ENCODE measurements at regions not wholly inside any gene's neighbourhood (a gene's known extent, or its start where the extent isn't known, plus 50 kb on each side); places are given as distances from the start of the nearest gene placed in this dataset.

- Histone ChIP-seq H3K4me1 (ENCODE audit: control insufficient read depth in 1 of 2, insufficient read depth in 1 of 2, low read depth in 1 of 2, low read length in 1 of 2) (no peaks in the 10 kb centered on the region), H3K27me3 (no peaks in the 10 kb centered on the region), H3K9me3 (no peaks in the 10 kb centered on the region), H3K4me3 (ENCODE audit: low read depth in 1 of 2, low read length in 1 of 2) (no peak overlapping the region), H3K36me3 (no peaks in the 10 kb centered on the region), H3K27ac (no peak overlapping the region)
- TF ChIP-seq, protein P1, sequence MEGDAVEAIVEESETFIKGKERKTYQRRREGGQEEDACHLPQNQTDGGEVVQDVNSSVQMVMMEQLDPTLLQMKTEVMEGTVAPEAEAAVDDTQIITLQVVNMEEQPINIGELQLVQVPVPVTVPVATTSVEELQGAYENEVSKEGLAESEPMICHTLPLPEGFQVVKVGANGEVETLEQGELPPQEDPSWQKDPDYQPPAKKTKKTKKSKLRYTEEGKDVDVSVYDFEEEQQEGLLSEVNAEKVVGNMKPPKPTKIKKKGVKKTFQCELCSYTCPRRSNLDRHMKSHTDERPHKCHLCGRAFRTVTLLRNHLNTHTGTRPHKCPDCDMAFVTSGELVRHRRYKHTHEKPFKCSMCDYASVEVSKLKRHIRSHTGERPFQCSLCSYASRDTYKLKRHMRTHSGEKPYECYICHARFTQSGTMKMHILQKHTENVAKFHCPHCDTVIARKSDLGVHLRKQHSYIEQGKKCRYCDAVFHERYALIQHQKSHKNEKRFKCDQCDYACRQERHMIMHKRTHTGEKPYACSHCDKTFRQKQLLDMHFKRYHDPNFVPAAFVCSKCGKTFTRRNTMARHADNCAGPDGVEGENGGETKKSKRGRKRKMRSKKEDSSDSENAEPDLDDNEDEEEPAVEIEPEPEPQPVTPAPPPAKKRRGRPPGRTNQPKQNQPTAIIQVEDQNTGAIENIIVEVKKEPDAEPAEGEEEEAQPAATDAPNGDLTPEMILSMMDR (IDR thresholded peaks at IDR 0.05) = no peak
These were observed 371.6 kb downstream of the RPRM start for GRCh38 chr2:153106802-153107477.

DNA sequence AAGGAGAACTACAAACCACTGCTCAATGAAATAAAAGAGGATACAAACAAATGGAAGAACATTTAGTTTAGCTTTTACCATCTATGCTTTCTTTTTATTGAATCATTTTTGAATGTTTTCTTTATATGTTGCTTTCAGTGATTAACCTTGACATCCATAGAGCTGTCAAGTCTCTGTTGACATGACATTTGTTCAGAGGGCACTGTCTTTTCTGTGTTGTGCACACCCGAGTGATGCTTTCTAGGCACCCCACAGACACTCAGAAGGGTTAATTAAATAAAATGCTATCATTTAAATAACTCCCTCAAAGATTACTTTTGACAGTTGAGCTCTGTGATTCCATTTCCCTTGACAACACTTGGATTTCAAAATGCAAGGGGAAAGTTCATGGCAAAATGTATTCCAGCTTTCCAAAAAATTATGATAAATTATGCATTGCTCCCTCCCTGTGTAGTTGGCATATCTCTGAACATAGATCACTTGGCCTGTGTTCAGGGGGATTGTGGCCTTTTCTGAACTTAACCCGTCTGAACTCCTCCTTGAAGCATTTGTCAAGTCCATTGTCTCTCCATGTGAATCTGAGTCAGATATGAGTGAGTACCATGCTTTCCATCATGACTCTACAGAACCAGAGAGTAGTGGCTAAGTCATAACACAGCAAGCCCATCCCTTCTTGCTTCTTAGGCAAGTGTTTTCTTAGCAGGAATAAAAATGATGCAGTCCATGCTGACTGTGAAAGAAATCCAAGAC lies 372.6 kb downstream of the RPRM start:
- H3K27ac ChIP-seq = no peak overlapping the region
- TF ChIP-seq, protein P1 (IDR thresholded peaks at IDR 0.05) = no peak
- H3K27me3 ChIP-seq = no peaks in the 10 kb centered on the region
- no peaks in the 10 kb centered on the region for H3K4me1 ChIP-seq (ENCODE audit: control insufficient read depth in 1 of 2, insufficient read depth in 1 of 2, low read depth in 1 of 2, low read length in 1 of 2)
- no peak overlapping the region for H3K4me3 ChIP-seq (ENCODE audit: low read depth in 1 of 2, low read length in 1 of 2)
- no peaks in the 10 kb centered on the region for H3K36me3 ChIP-seq
- no peaks in the 10 kb centered on the region for H3K9me3 ChIP-seq

DNA sequence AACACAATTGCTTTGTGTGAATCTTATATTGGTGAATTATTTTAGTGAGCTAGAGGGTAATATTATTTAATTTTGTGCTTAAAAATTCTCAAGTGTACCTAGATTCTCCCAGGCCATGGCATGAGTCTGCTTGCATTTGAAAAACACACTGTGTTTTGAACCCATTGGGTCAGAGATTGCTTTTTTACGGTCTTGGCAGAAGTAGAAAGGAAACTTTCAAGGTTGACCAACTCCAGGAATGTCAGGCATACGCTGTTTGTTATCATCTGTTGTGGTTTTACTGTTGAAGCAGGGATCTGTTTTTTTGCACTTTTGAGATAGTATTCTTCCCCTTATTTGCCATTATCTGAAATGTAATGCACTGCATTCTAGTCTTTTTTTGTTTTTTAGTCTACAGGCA lies 377.4 kb downstream of the RPRM start:
- TF ChIP-seq, protein P1 (IDR thresholded peaks at IDR 0.05) = no peak
- Histone ChIP-seq H3K27me3 (no peaks in the 10 kb centered on the region), H3K27ac (no peak overlapping the region), H3K4me3 (ENCODE audit: low read depth in 1 of 2, low read length in 1 of 2) (no peak overlapping the region), H3K9me3 (no peaks in the 10 kb centered on the region), H3K4me1 (ENCODE audit: control insufficient read depth in 1 of 2, insufficient read depth in 1 of 2, low read depth in 1 of 2, low read length in 1 of 2) (no peaks in the 10 kb centered on the region), H3K36me3 (no peaks in the 10 kb centered on the region)

GRCh38 chr2:153100151-153100550 lies 378.4 kb downstream of the RPRM start:
- no peaks in the 10 kb centered on the region for H3K9me3 ChIP-seq
- H3K27me3 ChIP-seq = no peaks in the 10 kb centered on the region
- no peaks in the 10 kb centered on the region for H3K4me1 ChIP-seq (ENCODE audit: control insufficient read depth in 1 of 2, insufficient read depth in 1 of 2, low read depth in 1 of 2, low read length in 1 of 2)
- no peak overlapping the region for H3K27ac ChIP-seq
- no peaks in the 10 kb centered on the region for H3K36me3 ChIP-seq
- TF ChIP-seq, protein P1 (IDR thresholded peaks at IDR 0.05) = no peak
- no peak overlapping the region for H3K4me3 ChIP-seq (ENCODE audit: low read depth in 1 of 2, low read length in 1 of 2)

- H3K4me1 ChIP-seq (ENCODE audit: control insufficient read depth in 1 of 2, insufficient read depth in 1 of 2, low read depth in 1 of 2, low read length in 1 of 2) = no peaks in the 10 kb centered on the region
- H3K9me3 ChIP-seq = no peaks in the 10 kb centered on the region
- no peaks in the 10 kb centered on the region for H3K27me3 ChIP-seq
- H3K36me3 ChIP-seq = no peaks in the 10 kb centered on the region
- H3K4me3 ChIP-seq (ENCODE audit: low read depth in 1 of 2, low read length in 1 of 2) = no peak overlapping the region
- H3K27ac ChIP-seq = no peak overlapping the region
- TF ChIP-seq, protein P1 (IDR thresholded peaks at IDR 0.05) = no peak
These were observed 379.7 kb downstream of the ARL6IP6 start for GRCh38 chr2:153098073-153098472.

All from neutrophil (primary cell).